Calu3 (cell line): ENCODE measurements at regions not wholly inside any gene's neighbourhood (a gene's known extent, or its start where the extent isn't known, plus 50 kb on each side); places are given as distances from the start of the nearest gene placed in this dataset.

ENCODE experiments used
- BruUV-seq: library from RNA; stranded (reverse); fragments of 400-500 nt; replicated peaks from 2 replicates; lab custom pipeline; 2021; lab: Mats Ljungman, UMichigan
- CTCF ChIA-PET: fragments of 300-600 bp; sonication (Branson Sonifier 250); formaldehyde crosslinking; loops from one replicate; lab custom pipeline; 2022; ENCODE audit warnings: antibody characterized with exemption; lab: Charles Lee
- DNase-seq: peaks from one replicate; pipeline ENCODE4 v3.0.0; 2022
- H3K27ac Mint-ChIP-seq: one replicate; pipeline ENCODE4 v1.8.0; 2022; ENCODE audit warnings: mixed read lengths; ENCODE audit not compliant: unreplicated experiment
- H3K27me3 Mint-ChIP-seq: one replicate; pipeline ENCODE4 v1.8.0; 2022; ENCODE audit warnings: mixed read lengths; ENCODE audit not compliant: unreplicated experiment
- H3K36me3 Mint-ChIP-seq: one replicate; pipeline ENCODE4 v1.8.0; 2022; ENCODE audit warnings: mild to moderate bottlenecking, moderate library complexity, mixed read lengths; ENCODE audit not compliant: insufficient read depth, unreplicated experiment
- H3K4me1 Mint-ChIP-seq: one replicate; pipeline ENCODE4 v1.8.0; 2022; ENCODE audit warnings: mild to moderate bottlenecking, low read depth, mixed read lengths; ENCODE audit not compliant: unreplicated experiment
- H3K4me3 Mint-ChIP-seq: one replicate; pipeline ENCODE4 v1.8.0; 2022; ENCODE audit warnings: mild to moderate bottlenecking, low read depth, moderate library complexity, mixed read lengths; ENCODE audit not compliant: unreplicated experiment
- H3K9me3 Mint-ChIP-seq: one replicate; pipeline ENCODE4 v1.8.0; 2022; ENCODE audit warnings: low read depth, mixed read lengths; ENCODE audit not compliant: unreplicated experiment
- intact Hi-C: fragments of 100-400 bp; cut with micrococcal nuclease; formaldehyde crosslinking; loops from one replicate; pipeline ENCODE4 v1.10.0; 2022; ENCODE audit not compliant: unreplicated experiment
- TF ChIP-seq, protein P1 (sequence below): fragments of 200-600 bp; IDR thresholded peaks from one replicate; pipeline ENCODE4 v1.8.0; 2022; ENCODE audit warnings: antibody characterized with exemption; ENCODE audit not compliant: unreplicated experiment

DNA sequence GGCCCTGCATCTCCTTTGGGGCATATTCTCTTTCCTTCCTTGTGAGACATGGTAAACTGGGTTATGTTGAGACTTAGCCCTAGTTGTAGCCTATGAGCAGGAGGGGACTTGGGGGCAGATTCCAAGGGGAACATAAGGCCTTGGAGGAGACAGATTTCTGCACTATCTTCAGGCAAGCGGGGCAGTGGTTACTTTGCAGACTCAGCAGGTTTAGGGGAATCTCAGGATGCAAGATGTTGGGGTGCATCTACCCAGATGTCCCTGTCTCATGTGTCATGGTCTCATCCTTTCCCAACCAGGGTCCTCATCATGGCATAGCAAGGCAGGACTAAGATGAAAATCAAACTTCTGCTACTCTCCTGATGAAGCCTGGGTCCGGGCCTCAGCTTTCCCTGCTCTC is 58.6 kb upstream of the PTPRT start:
- no peaks in the 10 kb centered on the region for H3K9me3 Mint-ChIP-seq

DNA sequence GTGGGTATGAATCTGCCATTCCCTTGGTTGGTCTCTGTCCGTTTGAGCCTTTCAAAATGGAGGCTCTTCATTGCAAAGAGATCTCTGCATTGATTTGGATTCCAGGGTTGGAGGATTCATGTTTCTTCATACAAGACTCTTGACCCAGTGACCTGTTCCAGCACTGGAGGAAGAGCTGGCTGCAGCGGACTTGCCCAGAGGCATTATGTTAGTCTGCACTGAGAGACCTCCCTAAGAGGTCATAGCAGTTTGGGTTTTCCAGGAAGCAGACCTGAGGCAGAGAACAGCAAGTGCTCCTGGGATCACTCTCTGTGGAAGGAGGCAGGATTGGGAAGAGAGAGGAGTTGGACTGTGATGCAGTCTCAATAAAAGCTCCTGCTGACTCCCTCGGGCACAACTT is 57.7 kb upstream of the PTPRT start:
- BruUV-seq = no TSS peak
- Mint-ChIP-seq H3K4me1 (no peaks in the 10 kb centered on the region), H3K4me3 (no peak overlapping the region), H3K9me3 (no peaks in the 10 kb centered on the region), H3K27me3 (peaks cover 80% of the 10 kb centered on the region), H3K36me3 (no peaks in the 10 kb centered on the region), H3K27ac (no peak overlapping the region)
- TF ChIP-seq, protein P1, sequence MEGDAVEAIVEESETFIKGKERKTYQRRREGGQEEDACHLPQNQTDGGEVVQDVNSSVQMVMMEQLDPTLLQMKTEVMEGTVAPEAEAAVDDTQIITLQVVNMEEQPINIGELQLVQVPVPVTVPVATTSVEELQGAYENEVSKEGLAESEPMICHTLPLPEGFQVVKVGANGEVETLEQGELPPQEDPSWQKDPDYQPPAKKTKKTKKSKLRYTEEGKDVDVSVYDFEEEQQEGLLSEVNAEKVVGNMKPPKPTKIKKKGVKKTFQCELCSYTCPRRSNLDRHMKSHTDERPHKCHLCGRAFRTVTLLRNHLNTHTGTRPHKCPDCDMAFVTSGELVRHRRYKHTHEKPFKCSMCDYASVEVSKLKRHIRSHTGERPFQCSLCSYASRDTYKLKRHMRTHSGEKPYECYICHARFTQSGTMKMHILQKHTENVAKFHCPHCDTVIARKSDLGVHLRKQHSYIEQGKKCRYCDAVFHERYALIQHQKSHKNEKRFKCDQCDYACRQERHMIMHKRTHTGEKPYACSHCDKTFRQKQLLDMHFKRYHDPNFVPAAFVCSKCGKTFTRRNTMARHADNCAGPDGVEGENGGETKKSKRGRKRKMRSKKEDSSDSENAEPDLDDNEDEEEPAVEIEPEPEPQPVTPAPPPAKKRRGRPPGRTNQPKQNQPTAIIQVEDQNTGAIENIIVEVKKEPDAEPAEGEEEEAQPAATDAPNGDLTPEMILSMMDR = no peak
- no peak for DNase-seq
- intact Hi-C loops = no loop called here
- CTCF ChIA-PET = no interaction called here

More for the DNA sequence above, 58.6 kb upstream of the PTPRT start:
- Mint-ChIP-seq H3K27me3 (peaks cover 80% of the 10 kb centered on the region), H3K4me1 (no peaks in the 10 kb centered on the region), H3K27ac (no peak overlapping the region), H3K4me3 (no peak overlapping the region), H3K36me3 (no peaks in the 10 kb centered on the region)
- no TSS peak for BruUV-seq
- TF ChIP-seq, protein P1 = no peak
- CTCF ChIA-PET = no interaction called here
- intact Hi-C loops = no loop called here
- DNase-seq = no peak

DNA sequence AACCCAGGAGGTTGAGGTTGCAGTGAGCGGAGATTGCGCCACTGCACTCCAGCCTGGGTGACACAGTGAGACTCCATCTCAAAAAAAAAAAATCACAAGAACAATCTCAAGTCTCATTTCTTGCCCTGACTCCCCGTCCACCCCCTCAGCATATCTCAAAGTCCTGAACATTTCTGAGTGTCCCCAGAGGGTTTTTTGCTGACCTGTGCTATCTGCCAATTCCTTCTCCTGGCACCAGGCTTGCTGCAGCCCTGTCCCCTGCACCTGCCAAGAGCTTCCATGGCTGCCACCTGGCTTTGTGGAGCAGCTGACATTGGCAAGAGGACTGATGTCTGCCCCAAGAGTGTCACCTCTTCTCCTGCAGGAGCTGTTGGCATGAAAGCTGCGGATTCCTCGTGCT is 54.9 kb upstream of the PTPRT start:
- H3K4me3 Mint-ChIP-seq = no peak overlapping the region
- H3K4me1 Mint-ChIP-seq = no peaks in the 10 kb centered on the region
- no peak overlapping the region for H3K27ac Mint-ChIP-seq
- TF ChIP-seq, protein P1 = no peak
- peaks cover under 1% of the 10 kb centered on the region for H3K9me3 Mint-ChIP-seq
- intact Hi-C loops = no loop called here
- CTCF ChIA-PET = no interaction called here
- H3K36me3 Mint-ChIP-seq = no peaks in the 10 kb centered on the region
- BruUV-seq = no TSS peak
- H3K27me3 Mint-ChIP-seq = peaks cover 98% of the 10 kb centered on the region
- DNase-seq = no peak

DNA sequence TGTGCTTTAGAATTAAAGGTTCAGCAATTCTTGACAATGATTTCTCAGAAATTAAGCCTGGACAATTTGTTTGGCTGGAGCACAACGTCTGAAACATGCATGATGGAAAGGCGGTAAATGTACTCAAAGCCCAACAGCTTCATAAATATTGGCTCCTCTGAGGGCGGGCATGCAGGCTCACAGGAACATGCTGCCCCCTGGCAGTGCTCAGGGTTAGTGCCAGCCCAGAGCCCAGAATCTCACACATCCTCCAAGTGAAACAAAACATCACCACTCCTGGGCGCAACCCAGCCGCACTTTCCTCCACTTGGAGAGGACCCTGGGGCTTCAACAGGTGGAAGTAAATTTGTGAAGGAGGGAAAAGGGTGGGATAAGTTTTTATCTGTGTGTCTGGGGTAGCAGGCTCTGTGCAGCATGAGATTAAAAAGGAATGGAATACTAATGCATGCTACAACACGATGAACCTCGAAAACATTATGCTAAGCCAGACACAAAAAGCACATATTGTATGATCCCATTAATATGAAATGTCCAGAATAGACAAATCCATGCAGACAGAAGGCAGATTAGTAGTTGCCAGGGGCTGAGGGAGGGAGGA is 54.1 kb upstream of the PTPRT start:
- H3K4me3 Mint-ChIP-seq = no peak overlapping the region
- CTCF ChIA-PET = interaction anchor here (1.4 kb wide), 1 partner anchor 1545 kb away, joined by 3 read pairs; no protein-coding TSS in a partner anchor
- H3K27ac Mint-ChIP-seq = no peak overlapping the region
- TF ChIP-seq, protein P1 = peak; percentile 31
- BruUV-seq = no TSS peak
- peaks cover 4% of the 10 kb centered on the region for H3K9me3 Mint-ChIP-seq
- no peaks in the 10 kb centered on the region for H3K4me1 Mint-ChIP-seq
- H3K27me3 Mint-ChIP-seq = peaks cover 98% of the 10 kb centered on the region
- intact Hi-C loops = no loop called here
- peak; percentile 43 for DNase-seq
- H3K36me3 Mint-ChIP-seq = no peaks in the 10 kb centered on the region
